HG03025 (cell line): ENCODE measurements at regions not wholly inside any gene's neighbourhood (a gene's known extent, or its start where the extent isn't known, plus 50 kb on each side); places are given as distances from the start of the nearest gene placed in this dataset.

ENCODE experiments used
- ATAC-seq: cut with Tn5 transposase; IDR thresholded peaks from one replicate; pipeline ENCODE4 v1.9.1; 2021; ENCODE audit warnings: mild to moderate bottlenecking, moderate library complexity; ENCODE audit not compliant: unreplicated experiment, low FRiP score

DNA sequence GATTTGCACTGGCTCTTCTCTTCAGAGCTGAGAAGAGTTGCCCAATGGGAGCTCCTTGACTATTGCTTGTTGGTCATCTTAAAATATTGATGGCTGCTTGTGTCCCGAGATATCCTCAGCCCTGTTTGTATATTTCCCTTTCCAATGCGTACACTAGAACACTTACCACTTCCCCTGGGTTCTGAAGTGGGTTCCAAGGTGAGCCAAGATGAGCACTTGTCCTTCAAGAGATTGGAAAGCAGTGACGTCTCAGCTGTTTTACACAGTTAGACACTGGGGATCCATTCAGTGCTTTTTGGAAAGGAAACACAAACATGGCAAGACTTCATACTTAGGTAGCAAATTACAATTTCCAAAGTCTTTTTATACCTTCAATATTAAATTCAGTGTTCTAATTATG, 716.4 kb upstream of the CITED2 start:
- no peak for ATAC-seq

DNA sequence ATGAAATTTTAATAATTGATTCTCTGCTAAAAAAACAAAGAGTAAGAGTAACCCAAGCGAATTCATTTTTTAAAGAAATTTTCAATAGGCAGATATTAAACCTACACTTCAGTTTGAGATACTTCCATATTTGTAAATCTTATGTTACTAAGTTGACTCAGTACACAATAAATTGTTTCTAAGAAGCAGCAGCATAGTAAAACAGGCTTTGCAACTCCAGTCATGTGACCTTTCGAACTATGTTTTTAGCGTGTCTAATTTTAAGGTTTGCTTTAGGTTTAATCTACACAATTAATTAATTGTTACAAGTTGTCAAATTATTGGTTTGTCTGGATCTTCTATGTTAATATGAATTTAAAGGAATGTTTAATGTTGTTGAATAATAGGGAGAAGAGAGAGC, 708.9 kb upstream of the CITED2 start:
- no peak for ATAC-seq

DNA sequence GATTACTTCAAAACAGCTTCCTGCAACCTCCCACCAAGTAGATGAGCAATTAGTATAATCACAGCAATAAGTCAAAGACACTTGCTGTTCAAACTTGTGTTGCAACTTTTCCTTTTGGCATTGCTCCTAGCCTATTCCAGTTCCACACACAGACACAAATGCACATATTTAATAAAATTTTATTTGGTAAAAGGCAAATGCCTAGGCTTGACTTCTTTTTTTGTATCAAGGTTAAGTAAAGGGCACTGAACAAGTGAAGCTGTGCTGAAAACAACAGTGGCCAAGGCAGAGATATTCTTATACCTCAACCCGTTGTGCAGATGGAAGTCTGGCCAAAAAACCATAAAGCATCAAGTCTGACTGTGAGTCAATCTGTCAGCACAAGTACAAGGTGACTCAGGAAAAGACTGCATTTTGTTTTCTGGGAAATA, 708.4 kb upstream of the CITED2 start:
- ATAC-seq = no peak

GRCh38 chr6:140079328-140079727, 704.9 kb upstream of the CITED2 start:
- no peak for ATAC-seq

GRCh38 chr6:140078561-140079125, 704.2 kb upstream of the CITED2 start:
- no peak for ATAC-seq

- no peak for ATAC-seq
Observed at GRCh38 chr6:140077827-140078560, 703.5 kb upstream of the CITED2 start.

- no peak for ATAC-seq
Observed at GRCh38 chr6:140076105-140076504, 701.7 kb upstream of the CITED2 start.

DNA sequence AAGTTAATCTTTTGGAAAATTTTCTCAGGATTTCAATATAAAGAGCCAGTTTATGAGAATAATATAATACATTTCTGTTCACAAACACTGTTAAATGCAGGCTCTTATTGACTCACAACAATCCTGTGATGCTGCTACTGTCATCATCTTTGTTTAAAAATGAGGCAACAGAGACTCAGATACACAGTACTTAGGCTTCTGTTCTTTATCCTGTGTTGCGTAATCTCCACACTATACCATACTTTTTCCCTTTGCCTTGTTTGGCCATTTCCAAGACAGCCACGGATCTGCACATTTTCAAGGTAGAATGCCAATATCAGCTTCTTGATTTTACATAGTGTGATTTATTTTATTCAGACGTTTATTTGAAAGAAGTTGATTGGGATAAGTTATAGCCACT, 699.0 kb upstream of the CITED2 start:
- ATAC-seq = no peak

DNA sequence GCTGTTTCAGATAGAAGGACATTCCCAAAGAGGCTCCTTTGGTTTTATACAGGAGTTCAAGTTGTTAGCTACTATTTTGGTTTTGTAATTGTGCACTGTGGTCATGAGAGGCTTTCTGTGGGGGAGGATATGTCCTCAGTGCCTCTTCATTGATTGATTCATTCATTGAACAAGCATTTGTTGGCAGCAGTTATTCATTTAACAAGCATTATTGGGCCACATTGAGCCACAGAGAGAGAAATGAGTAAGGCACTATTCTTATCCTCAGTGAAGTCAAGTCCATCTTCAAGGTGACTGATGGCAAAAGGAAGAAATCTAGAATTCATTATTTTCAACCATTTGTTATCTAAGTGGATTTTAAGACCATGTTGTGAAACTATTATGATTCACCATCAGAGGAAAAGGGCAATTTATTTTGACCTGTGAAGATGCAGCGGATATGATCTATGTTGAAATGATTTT, 697.2 kb upstream of the CITED2 start:
- no peak for ATAC-seq

DNA sequence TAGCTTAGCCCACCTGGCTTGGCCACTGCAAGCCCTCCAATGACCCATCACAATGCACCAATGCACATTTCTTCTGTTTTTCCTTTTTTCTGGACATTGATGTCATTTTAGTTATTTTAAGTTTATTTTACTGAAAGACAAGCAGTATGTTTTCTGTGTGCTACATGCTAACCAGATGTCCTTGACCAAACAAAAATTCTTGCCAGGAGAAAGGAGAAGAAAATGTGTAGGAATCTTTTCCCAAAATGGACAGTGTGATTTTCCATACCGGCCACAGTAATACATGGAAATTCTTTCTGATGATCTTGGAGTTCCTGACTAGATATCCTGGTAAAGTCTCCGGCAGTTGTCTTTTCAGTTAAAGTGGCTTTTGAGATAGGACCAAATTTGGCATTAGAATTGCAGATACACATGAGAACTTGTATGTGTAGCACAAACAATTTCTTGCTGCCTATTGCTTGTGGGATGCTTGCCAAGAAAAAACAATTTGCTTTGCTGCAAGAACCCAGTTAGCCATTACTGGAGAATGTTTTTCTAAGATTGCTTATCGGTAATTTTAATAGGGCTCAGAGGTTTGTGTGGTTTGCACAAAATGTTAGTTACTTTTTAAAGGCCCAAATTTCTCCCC, 696.5 kb upstream of the CITED2 start:
- ATAC-seq = no peak

DNA sequence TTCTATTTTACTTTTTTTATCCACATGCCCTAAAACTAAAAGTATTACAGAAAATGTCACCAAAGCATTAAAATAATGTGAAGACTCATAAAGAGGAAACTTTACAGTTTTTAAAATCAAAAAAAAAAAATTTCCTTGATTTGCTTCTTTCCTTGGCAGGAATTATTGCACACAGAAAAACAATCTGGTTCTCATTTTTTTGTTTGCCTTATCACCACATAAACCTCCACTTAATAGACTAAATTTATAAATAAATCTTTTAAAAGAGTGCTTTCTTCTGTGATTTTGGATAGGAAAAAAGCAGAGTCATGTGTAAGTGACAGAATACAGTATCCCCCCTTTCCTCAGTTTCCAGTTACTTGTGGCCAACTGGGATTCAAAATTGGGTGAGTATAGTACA, 695.1 kb upstream of the CITED2 start:
- ATAC-seq = no peak

- ATAC-seq = no peak
Observed at GRCh38 chr6:140068801-140069200, 694.4 kb upstream of the CITED2 start.

GRCh38 chr6:140064366-140064765, 689.9 kb upstream of the CITED2 start:
- no peak for ATAC-seq

- no peak for ATAC-seq
Observed at GRCh38 chr6:140063021-140063399, 688.6 kb upstream of the CITED2 start.

GRCh38 chr6:140062043-140063020, 687.9 kb upstream of the CITED2 start:
- no peak for ATAC-seq

DNA sequence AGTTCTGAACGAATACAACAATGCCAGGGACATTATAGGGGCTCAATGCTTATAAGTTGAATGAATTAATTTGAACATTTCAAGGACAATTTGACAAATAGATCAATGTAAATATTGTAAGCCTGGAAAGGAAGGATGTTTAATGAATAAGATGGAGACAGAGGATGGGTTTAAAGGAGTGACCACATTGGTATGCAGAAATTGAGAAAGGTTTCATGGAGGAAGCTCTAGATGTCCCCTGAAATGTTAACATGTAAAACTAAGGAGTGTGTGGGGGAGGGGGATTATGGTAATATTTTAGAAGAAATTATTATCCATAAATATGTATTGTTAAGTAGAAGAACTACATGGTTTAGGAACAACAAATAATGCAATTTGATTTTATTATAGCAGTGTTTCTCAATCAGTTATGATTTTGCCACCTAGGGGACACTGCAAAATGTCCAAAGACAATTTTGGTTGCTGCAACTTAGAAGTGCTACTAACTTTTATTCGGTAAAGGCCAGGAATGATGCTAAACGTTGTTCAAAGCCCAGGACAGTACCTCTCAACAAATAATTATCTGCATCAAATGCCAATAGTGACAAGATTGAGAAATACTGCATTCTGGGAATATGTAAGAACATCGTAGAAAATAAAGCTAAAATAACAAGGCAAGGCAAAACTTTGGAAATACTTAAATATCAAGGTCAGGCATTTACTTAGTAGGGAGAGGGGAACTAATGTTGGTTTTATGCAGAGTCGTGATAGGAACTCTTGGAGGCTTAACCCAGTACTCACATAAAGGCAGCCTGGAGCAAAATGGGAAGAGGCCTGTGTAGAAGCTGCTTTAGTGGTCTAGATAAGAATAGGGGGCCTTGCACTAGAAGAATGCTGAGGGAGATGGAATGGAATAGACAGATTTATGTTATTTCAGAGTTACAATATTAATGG, 686.9 kb upstream of the CITED2 start:
- no peak for ATAC-seq

DNA sequence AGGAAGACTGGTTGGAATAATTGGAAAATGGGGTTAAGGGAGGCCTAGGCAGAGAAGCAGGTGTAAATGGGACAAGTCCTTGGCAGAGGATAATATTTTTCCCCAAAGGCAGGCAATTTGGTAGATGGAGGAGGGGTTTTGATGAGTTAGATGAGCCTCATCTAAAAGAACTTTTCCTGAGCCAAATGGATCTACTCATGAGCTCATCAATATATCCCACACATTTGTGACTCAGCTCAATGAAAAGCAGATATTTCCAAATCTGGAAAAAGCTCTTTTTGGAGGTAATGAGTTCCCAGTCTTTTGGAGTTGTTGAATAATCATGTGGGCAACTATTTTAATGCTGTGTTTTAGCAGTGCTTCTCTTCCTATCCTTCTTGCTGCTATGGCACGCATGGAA, 685.5 kb upstream of the CITED2 start:
- ATAC-seq = no peak

DNA sequence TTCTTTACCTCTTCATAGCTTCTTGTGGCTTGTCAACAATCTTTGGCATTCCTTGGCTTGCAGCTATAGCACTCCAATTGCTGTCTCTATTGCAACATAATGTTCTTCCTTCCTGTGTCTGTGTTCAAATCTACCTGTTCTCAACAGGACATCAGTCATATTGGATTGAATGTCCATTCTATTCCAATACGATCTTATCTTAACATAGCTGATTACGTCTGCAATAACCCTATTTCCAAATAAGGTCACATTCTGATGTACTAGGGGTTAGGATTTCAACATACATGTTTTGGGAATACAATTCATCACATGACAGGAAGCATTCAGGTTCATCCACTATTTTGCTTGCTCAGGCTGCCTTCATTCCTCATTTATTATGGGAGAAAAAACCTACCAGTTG, 684.4 kb upstream of the CITED2 start:
- no peak for ATAC-seq
